K562 (cell line): ENCODE measurements at regions not wholly inside any gene's neighbourhood (a gene's known extent, or its start where the extent isn't known, plus 50 kb on each side); places are given as distances from the start of the nearest gene placed in this dataset.

Experiments
- ATAC-seq: fragments of 200-7000 bp; cut with Tn5 transposase; 3 replicates; pipeline ENCODE4 v1.9.1; 2020; ENCODE audit warnings: moderate library complexity
- BruUV-seq: library from RNA; stranded (reverse); fragments of 400-500 nt; replicated peaks from 2 replicates; lab custom pipeline; 2021; lab: Mats Ljungman, UMichigan
- CTCF ChIA-PET: fragments of 300-600 bp; formaldehyde crosslinking; extraction: SDS; loops from one replicate; lab custom pipeline; 2021; ENCODE audit warnings: low intra/inter-chr PET ratio; lab: Yijun Ruan, JAX
- POLR2A ChIA-PET: fragments of 300-600, 350-650 bp; sonication (Branson Sonifier 250); formaldehyde crosslinking; extraction: SDS; loops from one replicate; lab custom pipeline; 2021; ENCODE audit warnings: antibody characterized with exemption, inconsistent platforms; lab: Yijun Ruan, JAX
- DNase-seq, 4 experiments: peaks; one replicate each; pipeline versions ENCODE4 v3.0.0 to v3.0.0-alpha.2; 2011 to 2018; ENCODE audit warnings: low spot score in 3 of 4, mixed read lengths in 3 of 4; ENCODE audit errors: extremely low read depth in 1 of 4
- FAIRE-seq: peaks from 2 replicates; lab custom pipeline; 2011; peaks lifted over from hg19 to GRCh38; lab: Jason Lieb, UNC
- H2AFZ ChIP-seq: 2 replicates; pipeline ENCODE4 v1.6.0; 2011; ENCODE audit warnings: low read depth, low read length, control low read depth, inconsistent platforms
- H3K27ac ChIP-seq: fragments of 200-600 bp; 3 replicates; pipeline ENCODE4 v1.8.0; 2011; ENCODE audit warnings: low read depth, mild to moderate bottlenecking, control low read depth, inconsistent platforms, low read length, moderate library complexity, mixed read lengths; ENCODE audit errors: extremely low read depth
- H3K27me3 ChIP-seq, 2 experiments: fragments of 300-600 bp in 1 of 2; 2 replicates in 1 of 2; 3 replicates in 1 of 2; pipeline versions ENCODE4 v1.6.0 to v1.8.0; 2011; ENCODE audit warnings: inconsistent platforms in 2 of 2, low read length in 2 of 2, mild to moderate bottlenecking in 1 of 2, mixed read lengths in 1 of 2, moderate library complexity in 1 of 2; ENCODE audit not compliant: control insufficient read depth in 2 of 2, insufficient read depth in 2 of 2
- H3K36me3 ChIP-seq: fragments of 300-600 bp; 3 replicates; pipeline ENCODE4 v1.8.0; 2011; ENCODE audit warnings: mild to moderate bottlenecking, low read length, inconsistent platforms; ENCODE audit not compliant: control insufficient read depth, insufficient read depth
- H3K4me1 ChIP-seq, 2 experiments: fragments of 200-600 bp in 1 of 2; replicated peaks in 1 of 2; 2 replicates in 1 of 2; 3 replicates in 1 of 2; pipeline versions ENCODE4 v1.5.1 to v1.8.0; 2011; ENCODE audit warnings: inconsistent platforms in 2 of 2, low read length in 2 of 2, mild to moderate bottlenecking in 1 of 2, mixed read lengths in 1 of 2, moderate library complexity in 1 of 2; ENCODE audit not compliant: control insufficient read depth in 2 of 2, insufficient read depth in 2 of 2
- H3K4me2 ChIP-seq: 2 replicates; pipeline ENCODE4 v1.6.1; 2011; ENCODE audit warnings: low read length, control low read depth, inconsistent platforms, mixed read lengths; ENCODE audit not compliant: insufficient read depth
- H3K4me3 ChIP-seq: fragments of 200-600 bp; sonication (generic), shearing (Covaris generic); 2 replicates; pipeline ENCODE4 v1.5.1; 2016; ENCODE audit warnings: control low read depth, inconsistent platforms
- H3K79me2 ChIP-seq: fragments of 200-600 bp; 3 replicates; pipeline ENCODE4 v1.8.0; 2011; ENCODE audit warnings: low read length, inconsistent platforms; ENCODE audit not compliant: control insufficient read depth, insufficient read depth
- H3K9ac ChIP-seq, 2 experiments: 2 replicates each; pipeline versions ENCODE4 v1.6.0 to v1.6.1; 2011; ENCODE audit warnings: low read depth in 2 of 2, low read length in 2 of 2, control low read depth in 1 of 2, inconsistent platforms in 1 of 2, mild to moderate bottlenecking in 1 of 2, mixed read lengths in 1 of 2; ENCODE audit not compliant: insufficient read depth in 1 of 2
- H3K9me1 ChIP-seq: one replicate; pipeline ENCODE4 v1.6.0; 2011; ENCODE audit warnings: inconsistent platforms, mild to moderate bottlenecking, low read length, moderate library complexity; ENCODE audit not compliant: control insufficient read depth, insufficient read depth
- H3K9me3 ChIP-seq: replicated peaks from 2 replicates; pipeline ENCODE4 v1.5.1; 2011; ENCODE audit warnings: low read depth, low read length, inconsistent platforms; ENCODE audit not compliant: control insufficient read depth, insufficient read depth
- H4K20me1 ChIP-seq: replicated peaks from 2 replicates; pipeline ENCODE4 v1.6.1; 2011; ENCODE audit warnings: low read length, inconsistent platforms, mixed read lengths; ENCODE audit not compliant: control insufficient read depth, insufficient read depth
- CC2D1A ChIP-seq: fragments of 450-650 bp; IDR thresholded peaks from 2 replicates; pipeline ENCODE4 v1.6.1; 2017; ENCODE audit warnings: mild to moderate bottlenecking
- CREM ChIP-seq: IDR thresholded peaks from 2 replicates; pipeline ENCODE4 v1.6.1; 2014; ENCODE audit warnings: antibody characterized with exemption, low read depth
- DACH1 ChIP-seq: fragments of 450-650 bp; IDR thresholded peaks from 2 replicates; pipeline ENCODE4 v1.6.1; 2018; ENCODE audit not compliant: partially characterized antibody
- ETV6 ChIP-seq, 3 experiments: fragments of 150-350 bp in 1 of 3; sonication (generic) in 1 of 3; formaldehyde crosslinking in 1 of 3; IDR thresholded peaks; 2 replicates each; pipeline versions ENCODE4 v1.6.1 to v1.8.0; 2014 to 2022; ENCODE audit warnings: borderline replicate concordance in 2 of 3, low read depth in 2 of 3, antibody characterized with exemption in 1 of 3, low read length in 1 of 3, mild to moderate bottlenecking in 1 of 3, missing genetic modification reagents in 1 of 3
- FOS ChIP-seq: IDR thresholded peaks from 3 replicates; pipeline ENCODE4 v1.6.1; 2011; ENCODE audit not compliant: insufficient read length; ENCODE audit errors: extremely low read depth
- HMGN3 ChIP-seq: IDR thresholded peaks from 2 replicates; pipeline ENCODE4 v1.6.1; 2011; ENCODE audit warnings: borderline replicate concordance, low read depth, mild to moderate bottlenecking, mixed read lengths, low read length; ENCODE audit not compliant: insufficient read length; ENCODE audit errors: extremely low read depth
- LEF1 ChIP-seq: fragments of 450-650 bp; IDR thresholded peaks from 2 replicates; pipeline ENCODE4 v1.6.1; 2016; ENCODE audit warnings: mild to moderate bottlenecking
- NONO ChIP-seq, 2 experiments: fragments of 200-400 bp in 1 of 2; fragments of 450-650 bp in 1 of 2; formaldehyde crosslinking in 1 of 2; IDR thresholded peaks; 2 replicates each; pipeline ENCODE4 v1.6.1; 2017; ENCODE audit warnings: low read depth in 2 of 2, mild to moderate bottlenecking in 2 of 2, moderate library complexity in 2 of 2, low read length in 1 of 2
- POLR2A ChIP-seq: fragments of 450-650 bp; conservative IDR thresholded peaks from 2 replicates; pipeline ENCODE4 v1.6.1; 2016
- RFX1 ChIP-seq: fragments of 450-650 bp; IDR thresholded peaks from 2 replicates; pipeline ENCODE4 v1.6.1; 2016; ENCODE audit warnings: mild to moderate bottlenecking, moderate library complexity
- SAP30 ChIP-seq: fragments of 200-600 bp; sonication (generic); IDR thresholded peaks from 2 replicates; pipeline ENCODE4 v1.6.1; 2012; ENCODE audit warnings: borderline replicate concordance, low read depth, mild to moderate bottlenecking, moderate library complexity, low read length, control low read depth, inconsistent platforms; ENCODE audit not compliant: insufficient read depth, poor library complexity, severe bottlenecking
- SMARCB1 ChIP-seq: IDR thresholded peaks from 2 replicates; pipeline ENCODE4 v1.6.1; 2011; ENCODE audit warnings: improper control_type of control experiment, low read depth; ENCODE audit not compliant: insufficient read length
- SRSF9 ChIP-seq: fragments of 200-400 bp; formaldehyde crosslinking; IDR thresholded peaks from 2 replicates; pipeline ENCODE4 v1.6.1; 2017; ENCODE audit warnings: low read depth, low read length, borderline replicate concordance
- TAL1 ChIP-seq: fragments of 450-650 bp; IDR thresholded peaks from 2 replicates; pipeline ENCODE4 v1.6.1; 2016; ENCODE audit warnings: mild to moderate bottlenecking
- ZNF668 ChIP-seq: fragments of 250-450 bp; sonication (Bioruptor Pico); IDR thresholded peaks from 2 replicates; pipeline ENCODE4 v1.8.0; 2022; ENCODE audit warnings: mild to moderate bottlenecking, inconsistent platforms
- WGBS: fragments of 100-300 bp; shearing (Covaris generic); methylation state at CpG from one replicate; pipeline ENCODE4 v1.1.6; 2016; ENCODE audit warnings: low coverage, mixed read lengths; ENCODE audit not compliant: insufficient coverage; ENCODE audit errors: missing lambda C conversion rate; 5-methylcytosine and 5-hydroxymethylcytosine counted together
- in situ Hi-C: fragments of 300-500 bp; cut with MboI; formaldehyde crosslinking; loops from 4 replicates; pipeline ENCODE4 v1.15.0; 2018; ENCODE audit warnings: inconsistent platforms, mixed read lengths
- intact Hi-C: fragments of 100-400 bp; cut with micrococcal nuclease; formaldehyde crosslinking; loops from 2 replicates; pipeline ENCODE4 v1.14.2; 2022
- TF ChIP-seq, protein P1 (sequence below): fragments of 450-650 bp; IDR thresholded peaks from 2 replicates; pipeline ENCODE4 v1.7.0; 2016; ENCODE audit warnings: borderline replicate concordance
- TF ChIP-seq, protein P2 (sequence below): IDR thresholded peaks from 2 replicates; pipeline ENCODE4 v1.6.1; 2016; ENCODE audit warnings: missing genetic modification characterization, missing compliant biosample characterization
- TF ChIP-seq, protein P3 (sequence below): sonication (generic); formaldehyde crosslinking; IDR thresholded peaks from 2 replicates; pipeline ENCODE4 v1.8.0; 2023; ENCODE audit warnings: mild to moderate bottlenecking, missing genetic modification reagents

DNA sequence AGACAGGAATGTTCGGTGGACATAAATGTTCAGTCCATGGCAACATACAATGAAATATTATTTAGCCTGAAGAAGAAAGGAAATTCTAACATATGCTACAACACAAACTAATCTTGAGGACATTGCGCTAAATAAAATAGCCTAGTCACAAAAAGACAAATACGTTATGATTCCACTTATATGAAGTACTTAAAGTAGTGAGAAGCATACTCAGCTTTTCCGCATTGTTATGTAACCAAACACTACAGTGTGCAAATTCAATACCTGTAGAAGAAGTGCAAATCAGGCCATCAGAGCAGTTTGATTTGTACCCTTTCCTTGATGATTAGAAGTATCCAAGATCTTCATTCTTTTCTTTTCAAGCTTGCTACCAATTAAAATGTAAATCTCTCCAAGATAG is 1023.4 kb upstream of the NR2F2 start:
- Histone ChIP-seq H3K4me3 (no peak overlapping the region), H2AFZ (no peak overlapping the region), H3K79me2 (no peaks in the 10 kb centered on the region), H3K9ac (no peak overlapping the region), H3K27ac (no peak overlapping the region), H4K20me1 (no peaks in the 10 kb centered on the region), H3K9me3 (no peaks in the 10 kb centered on the region), H3K27me3 (no peaks in the 10 kb centered on the region; a peak in 1 of 5 replicates), H3K36me3 (no peaks in the 10 kb centered on the region), H3K4me1 (no peaks in the 10 kb centered on the region), H3K4me2 (no peak overlapping the region), H3K9me1 (no peaks in the 10 kb centered on the region)
- no TSS peak for BruUV-seq
- FAIRE-seq (no peak), DNase-seq (no peak), ATAC-seq (no peak)
- TF ChIP-seq SAP30 (no peak), CC2D1A (no peak), HMGN3 (no peak), RFX1 (no peak), NONO (IDR thresholded peaks at IDR 0.05; ENCODE audit: low read depth in 2 of 2, low read length in 1 of 2) (no peak), CREM (no peak), ZNF668 (no peak), SRSF9 (no peak), LEF1 (no peak), TAL1 (no peak), SMARCB1 (no peak), ETV6 (IDR thresholded peaks at IDR 0.05; ENCODE audit: borderline replicate concordance in 1 of 2, low read depth in 2 of 2, low read length in 1 of 2) (no peak), ETV6 (CRISPR knock-in tag; IDR thresholded peaks at IDR 0.05; ENCODE audit: borderline replicate concordance) (no peak), DACH1 (no peak), FOS (no peak), POLR2A (no peak)
- TF ChIP-seq, protein P1, sequence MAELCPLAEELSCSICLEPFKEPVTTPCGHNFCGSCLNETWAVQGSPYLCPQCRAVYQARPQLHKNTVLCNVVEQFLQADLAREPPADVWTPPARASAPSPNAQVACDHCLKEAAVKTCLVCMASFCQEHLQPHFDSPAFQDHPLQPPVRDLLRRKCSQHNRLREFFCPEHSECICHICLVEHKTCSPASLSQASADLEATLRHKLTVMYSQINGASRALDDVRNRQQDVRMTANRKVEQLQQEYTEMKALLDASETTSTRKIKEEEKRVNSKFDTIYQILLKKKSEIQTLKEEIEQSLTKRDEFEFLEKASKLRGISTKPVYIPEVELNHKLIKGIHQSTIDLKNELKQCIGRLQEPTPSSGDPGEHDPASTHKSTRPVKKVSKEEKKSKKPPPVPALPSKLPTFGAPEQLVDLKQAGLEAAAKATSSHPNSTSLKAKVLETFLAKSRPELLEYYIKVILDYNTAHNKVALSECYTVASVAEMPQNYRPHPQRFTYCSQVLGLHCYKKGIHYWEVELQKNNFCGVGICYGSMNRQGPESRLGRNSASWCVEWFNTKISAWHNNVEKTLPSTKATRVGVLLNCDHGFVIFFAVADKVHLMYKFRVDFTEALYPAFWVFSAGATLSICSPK: no peak
- TF ChIP-seq, protein P2, sequence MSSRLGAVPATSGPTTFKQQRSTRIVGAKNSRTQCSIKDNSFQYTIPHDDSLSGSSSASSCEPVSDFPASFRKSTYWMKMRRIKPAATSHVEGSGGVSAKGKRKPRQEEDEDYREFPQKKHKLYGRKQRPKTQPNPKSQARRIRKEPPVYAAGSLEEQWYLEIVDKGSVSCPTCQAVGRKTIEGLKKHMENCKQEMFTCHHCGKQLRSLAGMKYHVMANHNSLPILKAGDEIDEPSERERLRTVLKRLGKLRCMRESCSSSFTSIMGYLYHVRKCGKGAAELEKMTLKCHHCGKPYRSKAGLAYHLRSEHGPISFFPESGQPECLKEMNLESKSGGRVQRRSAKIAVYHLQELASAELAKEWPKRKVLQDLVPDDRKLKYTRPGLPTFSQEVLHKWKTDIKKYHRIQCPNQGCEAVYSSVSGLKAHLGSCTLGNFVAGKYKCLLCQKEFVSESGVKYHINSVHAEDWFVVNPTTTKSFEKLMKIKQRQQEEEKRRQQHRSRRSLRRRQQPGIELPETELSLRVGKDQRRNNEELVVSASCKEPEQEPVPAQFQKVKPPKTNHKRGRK: no peak
- TF ChIP-seq, protein P3, sequence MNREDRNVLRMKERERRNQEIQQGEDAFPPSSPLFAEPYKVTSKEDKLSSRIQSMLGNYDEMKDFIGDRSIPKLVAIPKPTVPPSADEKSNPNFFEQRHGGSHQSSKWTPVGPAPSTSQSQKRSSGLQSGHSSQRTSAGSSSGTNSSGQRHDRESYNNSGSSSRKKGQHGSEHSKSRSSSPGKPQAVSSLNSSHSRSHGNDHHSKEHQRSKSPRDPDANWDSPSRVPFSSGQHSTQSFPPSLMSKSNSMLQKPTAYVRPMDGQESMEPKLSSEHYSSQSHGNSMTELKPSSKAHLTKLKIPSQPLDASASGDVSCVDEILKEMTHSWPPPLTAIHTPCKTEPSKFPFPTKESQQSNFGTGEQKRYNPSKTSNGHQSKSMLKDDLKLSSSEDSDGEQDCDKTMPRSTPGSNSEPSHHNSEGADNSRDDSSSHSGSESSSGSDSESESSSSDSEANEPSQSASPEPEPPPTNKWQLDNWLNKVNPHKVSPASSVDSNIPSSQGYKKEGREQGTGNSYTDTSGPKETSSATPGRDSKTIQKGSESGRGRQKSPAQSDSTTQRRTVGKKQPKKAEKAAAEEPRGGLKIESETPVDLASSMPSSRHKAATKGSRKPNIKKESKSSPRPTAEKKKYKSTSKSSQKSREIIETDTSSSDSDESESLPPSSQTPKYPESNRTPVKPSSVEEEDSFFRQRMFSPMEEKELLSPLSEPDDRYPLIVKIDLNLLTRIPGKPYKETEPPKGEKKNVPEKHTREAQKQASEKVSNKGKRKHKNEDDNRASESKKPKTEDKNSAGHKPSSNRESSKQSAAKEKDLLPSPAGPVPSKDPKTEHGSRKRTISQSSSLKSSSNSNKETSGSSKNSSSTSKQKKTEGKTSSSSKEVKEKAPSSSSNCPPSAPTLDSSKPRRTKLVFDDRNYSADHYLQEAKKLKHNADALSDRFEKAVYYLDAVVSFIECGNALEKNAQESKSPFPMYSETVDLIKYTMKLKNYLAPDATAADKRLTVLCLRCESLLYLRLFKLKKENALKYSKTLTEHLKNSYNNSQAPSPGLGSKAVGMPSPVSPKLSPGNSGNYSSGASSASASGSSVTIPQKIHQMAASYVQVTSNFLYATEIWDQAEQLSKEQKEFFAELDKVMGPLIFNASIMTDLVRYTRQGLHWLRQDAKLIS (CRISPR knock-in tag): no peak
- WGBS: 19% methylated on average over 4 of the region's 4 CpGs
- ChIA-PET POLR2A (no interaction called here), CTCF (no interaction called here)
- in situ Hi-C loops (no loop called here), intact Hi-C loops (no loop called here)
